B cell (primary cell): ENCODE measurements at regions not wholly inside any gene's neighbourhood (a gene's known extent, or its start where the extent isn't known, plus 50 kb on each side); places are given as distances from the start of the nearest gene placed in this dataset.

Source experiments
- EZH2 ChIP-seq: IDR thresholded peaks from 2 replicates; pipeline ENCODE4 v1.6.1; 2012; ENCODE audit warnings: borderline replicate concordance, low read depth, mild to moderate bottlenecking, moderate library complexity, low read length; ENCODE audit not compliant: insufficient read depth, poor library complexity, severe bottlenecking
- TF ChIP-seq, protein P1 (sequence below): fragments of 200-600 bp; IDR thresholded peaks from one replicate; pipeline ENCODE4 v1.8.0; 2022; ENCODE audit warnings: antibody characterized with exemption, mild to moderate bottlenecking

DNA sequence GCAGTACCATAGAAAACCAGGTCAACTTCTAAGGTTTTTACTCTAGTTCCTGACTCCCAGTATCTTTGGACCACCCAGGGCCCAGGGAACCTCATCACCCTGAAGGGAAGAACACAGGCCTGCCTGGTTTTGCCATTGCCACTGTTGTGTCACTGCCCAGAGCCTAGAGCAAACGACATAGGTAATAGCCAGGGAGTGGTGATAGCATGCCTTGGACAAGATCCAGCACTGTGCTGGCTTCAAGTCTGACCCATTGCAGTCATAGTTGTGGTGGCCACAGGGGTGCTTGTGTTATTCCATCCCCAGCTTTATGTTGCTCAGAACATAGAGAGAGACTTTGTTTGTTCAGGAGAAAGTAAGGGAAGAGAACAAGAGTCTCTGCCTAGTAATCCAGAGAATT, 2310.2 kb downstream of the LRRC4C start:
- TF ChIP-seq, protein P1, sequence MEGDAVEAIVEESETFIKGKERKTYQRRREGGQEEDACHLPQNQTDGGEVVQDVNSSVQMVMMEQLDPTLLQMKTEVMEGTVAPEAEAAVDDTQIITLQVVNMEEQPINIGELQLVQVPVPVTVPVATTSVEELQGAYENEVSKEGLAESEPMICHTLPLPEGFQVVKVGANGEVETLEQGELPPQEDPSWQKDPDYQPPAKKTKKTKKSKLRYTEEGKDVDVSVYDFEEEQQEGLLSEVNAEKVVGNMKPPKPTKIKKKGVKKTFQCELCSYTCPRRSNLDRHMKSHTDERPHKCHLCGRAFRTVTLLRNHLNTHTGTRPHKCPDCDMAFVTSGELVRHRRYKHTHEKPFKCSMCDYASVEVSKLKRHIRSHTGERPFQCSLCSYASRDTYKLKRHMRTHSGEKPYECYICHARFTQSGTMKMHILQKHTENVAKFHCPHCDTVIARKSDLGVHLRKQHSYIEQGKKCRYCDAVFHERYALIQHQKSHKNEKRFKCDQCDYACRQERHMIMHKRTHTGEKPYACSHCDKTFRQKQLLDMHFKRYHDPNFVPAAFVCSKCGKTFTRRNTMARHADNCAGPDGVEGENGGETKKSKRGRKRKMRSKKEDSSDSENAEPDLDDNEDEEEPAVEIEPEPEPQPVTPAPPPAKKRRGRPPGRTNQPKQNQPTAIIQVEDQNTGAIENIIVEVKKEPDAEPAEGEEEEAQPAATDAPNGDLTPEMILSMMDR = no peak
- TF ChIP-seq EZH2 = no peak
